ENCODE measurements at regions not wholly inside any gene's neighbourhood (a gene's known extent, or its start where the extent isn't known, plus 50 kb on each side); places are given as distances from the start of the nearest gene placed in this dataset.

DNA sequence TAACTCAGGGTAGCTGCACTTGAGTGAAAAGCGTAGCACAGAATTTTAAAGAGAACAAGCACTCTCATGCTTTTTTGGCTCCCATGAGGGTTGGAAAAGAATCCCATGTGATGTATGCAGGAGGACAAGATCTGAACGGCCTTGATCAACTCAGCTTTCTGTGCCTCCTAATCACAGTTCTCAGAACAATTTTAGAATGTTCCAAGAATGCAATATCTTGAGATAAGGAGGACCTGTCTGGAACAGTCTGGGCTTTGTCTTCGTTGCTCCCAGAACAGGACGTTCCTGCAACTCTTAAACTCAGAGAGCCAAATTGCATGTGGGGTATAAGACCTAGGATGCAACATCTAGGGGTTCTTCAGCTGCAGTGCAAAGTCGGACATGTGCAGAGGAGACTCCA is 582.7 kb downstream of the RERGL start:
- TF ChIP-seq, protein P1, sequence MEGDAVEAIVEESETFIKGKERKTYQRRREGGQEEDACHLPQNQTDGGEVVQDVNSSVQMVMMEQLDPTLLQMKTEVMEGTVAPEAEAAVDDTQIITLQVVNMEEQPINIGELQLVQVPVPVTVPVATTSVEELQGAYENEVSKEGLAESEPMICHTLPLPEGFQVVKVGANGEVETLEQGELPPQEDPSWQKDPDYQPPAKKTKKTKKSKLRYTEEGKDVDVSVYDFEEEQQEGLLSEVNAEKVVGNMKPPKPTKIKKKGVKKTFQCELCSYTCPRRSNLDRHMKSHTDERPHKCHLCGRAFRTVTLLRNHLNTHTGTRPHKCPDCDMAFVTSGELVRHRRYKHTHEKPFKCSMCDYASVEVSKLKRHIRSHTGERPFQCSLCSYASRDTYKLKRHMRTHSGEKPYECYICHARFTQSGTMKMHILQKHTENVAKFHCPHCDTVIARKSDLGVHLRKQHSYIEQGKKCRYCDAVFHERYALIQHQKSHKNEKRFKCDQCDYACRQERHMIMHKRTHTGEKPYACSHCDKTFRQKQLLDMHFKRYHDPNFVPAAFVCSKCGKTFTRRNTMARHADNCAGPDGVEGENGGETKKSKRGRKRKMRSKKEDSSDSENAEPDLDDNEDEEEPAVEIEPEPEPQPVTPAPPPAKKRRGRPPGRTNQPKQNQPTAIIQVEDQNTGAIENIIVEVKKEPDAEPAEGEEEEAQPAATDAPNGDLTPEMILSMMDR (IDR thresholded peaks at IDR 0.05; ENCODE audit: low read depth, low read length, poor library complexity, severe bottlenecking), result no peak
- TF ChIP-seq EZH2phosphoT487 (IDR thresholded peaks at IDR 0.05; ENCODE audit: borderline replicate concordance, low read length), result no peak
